H9 (cell line): ENCODE measurements at regions not wholly inside any gene's neighbourhood (a gene's known extent, or its start where the extent isn't known, plus 50 kb on each side); places are given as distances from the start of the nearest gene placed in this dataset.

Experiments
- DNase-seq: peaks from one replicate; pipeline ENCODE4 v3.0.0-alpha.2; 2017
- H2AFZ ChIP-seq: one replicate; pipeline ENCODE4 v1.6.1; 2013; ENCODE audit warnings: mild to moderate bottlenecking, low read length, control low read depth, moderate library complexity
- H2AK5ac ChIP-seq: 2 replicates; pipeline ENCODE4 v1.6.1; 2013; ENCODE audit warnings: low read length, control low read depth, mixed read lengths; ENCODE audit not compliant: insufficient read length
- H2BK120ac ChIP-seq: one replicate; pipeline ENCODE4 v1.6.1; 2013; ENCODE audit warnings: low read depth, mild to moderate bottlenecking, low read length, control low read depth, inconsistent platforms; ENCODE audit not compliant: poor library complexity, severe bottlenecking
- H2BK12ac ChIP-seq: 2 replicates; pipeline ENCODE4 v1.6.1; 2013; ENCODE audit warnings: low read length, control low read depth, mixed read lengths, low read depth; ENCODE audit not compliant: insufficient read length
- H2BK15ac ChIP-seq: 2 replicates; pipeline ENCODE4 v1.6.1; 2013; ENCODE audit warnings: low read depth, low read length, control low read depth
- H2BK20ac ChIP-seq: one replicate; pipeline ENCODE4 v1.6.1; 2013; ENCODE audit warnings: low read depth, mild to moderate bottlenecking, low read length, control low read depth, inconsistent platforms; ENCODE audit not compliant: poor library complexity, severe bottlenecking
- H2BK5ac ChIP-seq: 2 replicates; pipeline ENCODE4 v1.6.1; 2013; ENCODE audit warnings: low read length, control low read depth, mixed read lengths; ENCODE audit not compliant: insufficient read length
- H3K14ac ChIP-seq: 2 replicates; pipeline ENCODE4 v1.6.1; 2013; ENCODE audit warnings: low read length, control low read depth; ENCODE audit not compliant: insufficient read depth
- H3K18ac ChIP-seq: 2 replicates; pipeline ENCODE4 v1.6.1; 2013; ENCODE audit warnings: low read depth, mild to moderate bottlenecking, mixed read lengths, low read length, control low read depth; ENCODE audit not compliant: insufficient read length
- H3K23ac ChIP-seq: 2 replicates; pipeline ENCODE4 v1.6.1; 2013; ENCODE audit warnings: low read length, control low read depth, mixed read lengths, low read depth; ENCODE audit not compliant: insufficient read length
- H3K23me2 ChIP-seq: 2 replicates; pipeline ENCODE4 v1.6.1; 2013; ENCODE audit warnings: low read depth, mild to moderate bottlenecking, mixed read lengths, low read length, control low read depth; ENCODE audit not compliant: insufficient read length, poor library complexity, severe bottlenecking
- H3K27ac ChIP-seq: 2 replicates; pipeline ENCODE4 v1.5.1; 2013; ENCODE audit warnings: low read length, control low read depth, mixed read lengths, low read depth; ENCODE audit not compliant: insufficient read length
- H3K27me3 ChIP-seq: 2 replicates; pipeline ENCODE4 v1.6.1; 2013; ENCODE audit warnings: low read length, control low read depth, inconsistent platforms; ENCODE audit not compliant: insufficient read depth
- H3K4ac ChIP-seq: 2 replicates; pipeline ENCODE4 v1.6.1; 2013; ENCODE audit warnings: low read depth, mild to moderate bottlenecking, control low read depth, inconsistent platforms, low read length, moderate library complexity
- H3K4me1 ChIP-seq: 2 replicates; pipeline ENCODE4 v1.6.1; 2013; ENCODE audit warnings: low read length, control low read depth, inconsistent platforms; ENCODE audit not compliant: insufficient read depth
- H3K4me2 ChIP-seq: 2 replicates; pipeline ENCODE4 v1.6.1; 2013; ENCODE audit warnings: low read length, control low read depth, mixed read lengths; ENCODE audit not compliant: insufficient read length, insufficient read depth
- H3K56ac ChIP-seq: 2 replicates; pipeline ENCODE4 v1.6.1; 2013; ENCODE audit warnings: low read depth, mild to moderate bottlenecking, mixed read lengths, low read length, control low read depth; ENCODE audit not compliant: insufficient read length
- H3K79me1 ChIP-seq: 2 replicates; pipeline ENCODE4 v1.6.1; 2013; ENCODE audit warnings: low read depth, mild to moderate bottlenecking, moderate library complexity, low read length, control low read depth, inconsistent platforms; ENCODE audit not compliant: insufficient read depth, poor library complexity, severe bottlenecking
- H3K79me2 ChIP-seq: 2 replicates; pipeline ENCODE4 v1.6.1; 2013; ENCODE audit warnings: low read length, control low read depth, inconsistent platforms; ENCODE audit not compliant: insufficient read depth
- H3K9ac ChIP-seq: 2 replicates; pipeline ENCODE4 v1.6.1; 2013; ENCODE audit warnings: low read length, control low read depth, mixed read lengths; ENCODE audit not compliant: insufficient read length; ENCODE audit errors: extremely low read depth
- H3K9me3 ChIP-seq: one replicate; pipeline ENCODE4 v1.6.1; 2013; ENCODE audit warnings: low read depth, low read length, inconsistent platforms; ENCODE audit not compliant: control insufficient read depth
- H3T11ph ChIP-seq: one replicate; pipeline ENCODE4 v1.6.1; 2013; ENCODE audit warnings: mild to moderate bottlenecking, low read length, control low read depth, inconsistent platforms
- H4K20me1 ChIP-seq: one replicate; pipeline ENCODE4 v1.6.1; 2013; ENCODE audit not compliant: control insufficient read depth, insufficient read length, insufficient read depth
- H4K5ac ChIP-seq: 2 replicates; pipeline ENCODE4 v1.6.1; 2013; ENCODE audit warnings: low read depth, mild to moderate bottlenecking, mixed read lengths, low read length, control low read depth; ENCODE audit not compliant: insufficient read length
- H4K8ac ChIP-seq: replicated peaks from 2 replicates; pipeline ENCODE4 v1.6.1; 2013; ENCODE audit warnings: low read length, control low read depth, mixed read lengths, low read depth; ENCODE audit not compliant: insufficient read length
- H4K91ac ChIP-seq: 2 replicates; pipeline ENCODE4 v1.6.1; 2013; ENCODE audit warnings: low read depth, mild to moderate bottlenecking, moderate library complexity, mixed read lengths, low read length, control low read depth; ENCODE audit not compliant: insufficient read length
- H3K27ac Mint-ChIP-seq, 3 experiments: 2 replicates in 2 of 3; 3 replicates in 1 of 3; pipeline ENCODE4 v1.8.0; 2020 to 2021; ENCODE audit warnings: mixed read lengths in 3 of 3, mild to moderate bottlenecking in 1 of 3, moderate library complexity in 1 of 3
- H3K27me3 Mint-ChIP-seq: 2 replicates; pipeline ENCODE4 v1.8.0; 2021; ENCODE audit warnings: low read depth, mild to moderate bottlenecking, moderate library complexity, mixed read lengths
- H3K36me3 Mint-ChIP-seq, 3 experiments: 2 replicates in 2 of 3; 3 replicates in 1 of 3; pipeline ENCODE4 v1.8.0; 2020 to 2021; ENCODE audit warnings: low read depth in 3 of 3, mixed read lengths in 3 of 3; ENCODE audit not compliant: insufficient read depth in 1 of 3
- H3K4me1 Mint-ChIP-seq, 2 experiments: 2 replicates each; pipeline ENCODE4 v1.8.0; 2020; ENCODE audit warnings: mixed read lengths in 2 of 2
- H3K4me3 Mint-ChIP-seq, 2 experiments: 2 replicates in 1 of 2; 3 replicates in 1 of 2; pipeline ENCODE4 v1.8.0; 2020 to 2021; ENCODE audit warnings: mild to moderate bottlenecking in 2 of 2, mixed read lengths in 2 of 2, moderate library complexity in 1 of 2
- H3K9me3 Mint-ChIP-seq, 2 experiments: 2 replicates in 1 of 2; 3 replicates in 1 of 2; pipeline ENCODE4 v1.8.0; 2020; ENCODE audit warnings: mild to moderate bottlenecking in 2 of 2, mixed read lengths in 2 of 2, moderate library complexity in 1 of 2
- WGBS: extraction: QIAGEN DNeasy Blood & Tissue Kit; methylation state at CpG from one replicate; pipeline ENCODE4 v1.1.7; 2013; ENCODE audit warnings: missing lambda C conversion rate, low lambda C conversion rate, mixed read lengths; ENCODE audit not compliant: insufficient read length; ENCODE audit errors: extremely low coverage; 5-methylcytosine and 5-hydroxymethylcytosine counted together
- TF ChIP-seq, protein P1 (sequence below): fragments of 200-600 bp; sonication (generic); conservative IDR thresholded peaks from 3 replicates; pipeline ENCODE4 v1.8.0; 2021; ENCODE audit warnings: antibody characterized with exemption, mild to moderate bottlenecking

DNA sequence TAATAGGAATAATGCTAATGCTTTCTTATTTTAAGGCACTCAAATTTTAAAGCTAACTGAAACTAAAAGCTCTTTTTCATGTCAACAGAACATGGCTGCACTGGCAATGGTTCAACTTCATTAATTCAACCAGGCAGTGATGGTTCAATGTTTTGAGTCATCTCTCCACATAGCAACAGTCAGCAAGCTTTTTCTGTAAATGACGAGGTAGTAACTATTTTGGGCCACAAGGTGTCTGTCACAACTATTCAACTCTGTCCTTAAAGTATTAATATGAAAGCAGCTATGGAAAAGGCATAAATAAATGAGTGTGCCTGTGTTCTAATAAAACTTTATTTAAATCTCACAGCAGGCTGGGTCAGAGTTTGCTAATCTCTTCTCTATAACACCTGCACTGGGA is 1425.6 kb upstream of the PIK3C3 start:
- no peak overlapping the region for H3T11ph ChIP-seq
- no peak overlapping the region for H4K91ac ChIP-seq
- H4K20me1 ChIP-seq: no peaks in the 10 kb centered on the region
- H2BK12ac ChIP-seq: no peak overlapping the region
- H3K18ac ChIP-seq: no peak overlapping the region
- no CpG with 5 or more reads among the region's 1 CpG for WGBS
- H3K9ac ChIP-seq: no peak overlapping the region
- H3K23me2 ChIP-seq: no peaks in the 10 kb centered on the region
- no peaks in the 10 kb centered on the region for H3K9me3 ChIP-seq
- TF ChIP-seq, protein P1, sequence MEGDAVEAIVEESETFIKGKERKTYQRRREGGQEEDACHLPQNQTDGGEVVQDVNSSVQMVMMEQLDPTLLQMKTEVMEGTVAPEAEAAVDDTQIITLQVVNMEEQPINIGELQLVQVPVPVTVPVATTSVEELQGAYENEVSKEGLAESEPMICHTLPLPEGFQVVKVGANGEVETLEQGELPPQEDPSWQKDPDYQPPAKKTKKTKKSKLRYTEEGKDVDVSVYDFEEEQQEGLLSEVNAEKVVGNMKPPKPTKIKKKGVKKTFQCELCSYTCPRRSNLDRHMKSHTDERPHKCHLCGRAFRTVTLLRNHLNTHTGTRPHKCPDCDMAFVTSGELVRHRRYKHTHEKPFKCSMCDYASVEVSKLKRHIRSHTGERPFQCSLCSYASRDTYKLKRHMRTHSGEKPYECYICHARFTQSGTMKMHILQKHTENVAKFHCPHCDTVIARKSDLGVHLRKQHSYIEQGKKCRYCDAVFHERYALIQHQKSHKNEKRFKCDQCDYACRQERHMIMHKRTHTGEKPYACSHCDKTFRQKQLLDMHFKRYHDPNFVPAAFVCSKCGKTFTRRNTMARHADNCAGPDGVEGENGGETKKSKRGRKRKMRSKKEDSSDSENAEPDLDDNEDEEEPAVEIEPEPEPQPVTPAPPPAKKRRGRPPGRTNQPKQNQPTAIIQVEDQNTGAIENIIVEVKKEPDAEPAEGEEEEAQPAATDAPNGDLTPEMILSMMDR: peak; percentile 59
- no peak overlapping the region for H2BK5ac ChIP-seq
- no peak overlapping the region for H4K5ac ChIP-seq
- H3K27ac ChIP-seq: no peak overlapping the region
- no peaks in the 10 kb centered on the region for H3K4me1 ChIP-seq
- no peak overlapping the region for H3K23ac ChIP-seq
- H2BK20ac ChIP-seq: no peak overlapping the region
- peaks cover 0 to 6% of the 10 kb centered on the region in 2 experiments; a peak in 2 of 4 replicates for H3K4me1 Mint-ChIP-seq
- no peaks in the 10 kb centered on the region for H3K27me3 Mint-ChIP-seq
- H3K4ac ChIP-seq: no peak overlapping the region
- H2AK5ac ChIP-seq: no peak overlapping the region
- H3K27ac Mint-ChIP-seq: no peak overlapping the region
- no peak overlapping the region for H3K4me2 ChIP-seq
- no peak overlapping the region for H2AFZ ChIP-seq
- H3K4me3 Mint-ChIP-seq: no peak overlapping the region
- H2BK120ac ChIP-seq: no peak overlapping the region
- H4K8ac ChIP-seq: no peak overlapping the region
- H3K79me2 ChIP-seq: no peaks in the 10 kb centered on the region
- no peaks in the 10 kb centered on the region for H3K27me3 ChIP-seq
- DNase-seq: no peak
- no peak overlapping the region for H2BK15ac ChIP-seq
- H3K14ac ChIP-seq: no peak overlapping the region
- H3K56ac ChIP-seq: no peak overlapping the region
- H3K9me3 Mint-ChIP-seq: no peaks in the 10 kb centered on the region
- no peaks in the 10 kb centered on the region for H3K36me3 Mint-ChIP-seq
- no peaks in the 10 kb centered on the region for H3K79me1 ChIP-seq
